SH-SY5Y (cell line): ENCODE measurements at regions not wholly inside any gene's neighbourhood (a gene's known extent, or its start where the extent isn't known, plus 50 kb on each side); places are given as distances from the start of the nearest gene placed in this dataset.

Source experiments
- GATA2 ChIP-seq: IDR thresholded peaks from 2 replicates; pipeline ENCODE4 v1.6.1; 2011; ENCODE audit warnings: mild to moderate bottlenecking, low read depth, low read length
- GATA3 ChIP-seq: IDR thresholded peaks from 2 replicates; pipeline ENCODE4 v1.6.1; 2011; ENCODE audit warnings: low read depth, mild to moderate bottlenecking, low read length, moderate library complexity

GRCh38 chr7:89474456-89474855 lies 678.9 kb upstream of the TEX47 start:
- TF ChIP-seq GATA2 (no peak), GATA3 (no peak)
